ENCODE measurements at regions not wholly inside any gene's neighbourhood (a gene's known extent, or its start where the extent isn't known, plus 50 kb on each side); places are given as distances from the start of the nearest gene placed in this dataset.

GRCh38 chr6:127051571-127052260 is 66.8 kb upstream of the RSPO3 start:
- Mint-ChIP-seq H3K27me3 (ENCODE audit: insufficient read depth, unreplicated experiment) (peaks cover 5% of the 10 kb centered on the region), H3K4me3 (ENCODE audit: unreplicated experiment) (no peak overlapping the region), H3K36me3 (ENCODE audit: insufficient read depth, unreplicated experiment) (no peaks in the 10 kb centered on the region), H3K27ac (ENCODE audit: low read depth, unreplicated experiment) (no peak overlapping the region), H3K9me3 (ENCODE audit: unreplicated experiment) (peaks cover 17% of the 10 kb centered on the region), H3K4me1 (ENCODE audit: insufficient read depth, unreplicated experiment) (peaks cover 6% of the 10 kb centered on the region)
- no TSS peak for BruUV-seq (replicated peaks)
- intact Hi-C loops (cut with micrococcal nuclease): no loop called here
- no peak for TF ChIP-seq CTCF (IDR thresholded peaks at IDR 0.05; ENCODE audit: unreplicated experiment)
- DNase-seq (ENCODE audit: unreplicated experiment): no peak
- CTCF ChIA-PET: interaction anchor here (0.5 to 0.6 kb wide), 2 partner anchors 10 to 264 kb away, joined by 3 read pairs; no protein-coding TSS in a partner anchor
- POLR2A ChIA-PET: no interaction called here

- H3K27ac Mint-ChIP-seq (ENCODE audit: low read depth, unreplicated experiment): no peak overlapping the region
- no peak overlapping the region for H3K4me3 Mint-ChIP-seq (ENCODE audit: unreplicated experiment)
- TF ChIP-seq CTCF (IDR thresholded peaks at IDR 0.05; ENCODE audit: unreplicated experiment): no peak
- H3K9me3 Mint-ChIP-seq (ENCODE audit: unreplicated experiment): peaks cover 18% of the 10 kb centered on the region
- intact Hi-C loops (cut with micrococcal nuclease): no loop called here
- no peaks in the 10 kb centered on the region for H3K36me3 Mint-ChIP-seq (ENCODE audit: insufficient read depth, unreplicated experiment)
- BruUV-seq (replicated peaks): no TSS peak
- ChIA-PET POLR2A (no interaction called here), CTCF (interaction anchor here (0.9 to 1.2 kb wide), 4 partner anchors 10 to 19 kb away, joined by 3 read pairs; no protein-coding TSS in a partner anchor)
- H3K4me1 Mint-ChIP-seq (ENCODE audit: insufficient read depth, unreplicated experiment): peaks cover 6% of the 10 kb centered on the region
- no peak for DNase-seq (ENCODE audit: unreplicated experiment)
- no peaks in the 10 kb centered on the region for H3K27me3 Mint-ChIP-seq (ENCODE audit: insufficient read depth, unreplicated experiment)
Measured at GRCh38 chr6:127053032-127053874, 65.2 kb upstream of the RSPO3 start.

GRCh38 chr6:127053875-127054235 is 64.6 kb upstream of the RSPO3 start:
- BruUV-seq (replicated peaks): no TSS peak
- TF ChIP-seq CTCF (IDR thresholded peaks at IDR 0.05; ENCODE audit: unreplicated experiment): no peak
- Mint-ChIP-seq H3K27me3 (ENCODE audit: insufficient read depth, unreplicated experiment) (no peaks in the 10 kb centered on the region), H3K27ac (ENCODE audit: low read depth, unreplicated experiment) (no peak overlapping the region), H3K9me3 (ENCODE audit: unreplicated experiment) (peaks cover 22% of the 10 kb centered on the region), H3K4me1 (ENCODE audit: insufficient read depth, unreplicated experiment) (peaks cover 6% of the 10 kb centered on the region), H3K4me3 (ENCODE audit: unreplicated experiment) (no peak overlapping the region), H3K36me3 (ENCODE audit: insufficient read depth, unreplicated experiment) (no peaks in the 10 kb centered on the region)
- intact Hi-C loops (cut with micrococcal nuclease): no loop called here
- no peak for DNase-seq (ENCODE audit: unreplicated experiment)
- ChIA-PET POLR2A (no interaction called here), CTCF (interaction anchor here (0.9 to 1.2 kb wide), 4 partner anchors 11 to 19 kb away, joined by 3 read pairs; no protein-coding TSS in a partner anchor)

- no peak overlapping the region for H3K4me3 Mint-ChIP-seq (ENCODE audit: unreplicated experiment)
- intact Hi-C loops (cut with micrococcal nuclease): no loop called here
- H3K9me3 Mint-ChIP-seq (ENCODE audit: unreplicated experiment): peaks cover 13% of the 10 kb centered on the region
- no TSS peak for BruUV-seq (replicated peaks)
- DNase-seq (ENCODE audit: unreplicated experiment): no peak
- H3K36me3 Mint-ChIP-seq (ENCODE audit: insufficient read depth, unreplicated experiment): no peaks in the 10 kb centered on the region
- H3K27ac Mint-ChIP-seq (ENCODE audit: low read depth, unreplicated experiment): no peak overlapping the region
- peaks cover 3% of the 10 kb centered on the region for H3K4me1 Mint-ChIP-seq (ENCODE audit: insufficient read depth, unreplicated experiment)
- H3K27me3 Mint-ChIP-seq (ENCODE audit: insufficient read depth, unreplicated experiment): no peaks in the 10 kb centered on the region
- no peak for TF ChIP-seq CTCF (IDR thresholded peaks at IDR 0.05; ENCODE audit: unreplicated experiment)
- POLR2A ChIA-PET: no interaction called here
- CTCF ChIA-PET: no interaction called here
Measured at GRCh38 chr6:127058027-127058426, 60.4 kb upstream of the RSPO3 start.

All from MCF 10A (cell line).